HG03280 (cell line): ENCODE measurements at regions not wholly inside any gene's neighbourhood (a gene's known extent, or its start where the extent isn't known, plus 50 kb on each side); places are given as distances from the start of the nearest gene placed in this dataset.

Experiments used
- ATAC-seq: cut with Tn5 transposase; IDR thresholded peaks from one replicate; pipeline ENCODE4 v1.9.1; 2021; ENCODE audit warnings: mild to moderate bottlenecking, moderate library complexity; ENCODE audit not compliant: unreplicated experiment

- ATAC-seq, result no peak
These were observed 128.1 kb downstream of the TEX29 start for GRCh38 chr13:111448504-111448903.

GRCh38 chr13:111449041-111449440 lies 128.6 kb downstream of the TEX29 start:
- ATAC-seq, result no peak

DNA sequence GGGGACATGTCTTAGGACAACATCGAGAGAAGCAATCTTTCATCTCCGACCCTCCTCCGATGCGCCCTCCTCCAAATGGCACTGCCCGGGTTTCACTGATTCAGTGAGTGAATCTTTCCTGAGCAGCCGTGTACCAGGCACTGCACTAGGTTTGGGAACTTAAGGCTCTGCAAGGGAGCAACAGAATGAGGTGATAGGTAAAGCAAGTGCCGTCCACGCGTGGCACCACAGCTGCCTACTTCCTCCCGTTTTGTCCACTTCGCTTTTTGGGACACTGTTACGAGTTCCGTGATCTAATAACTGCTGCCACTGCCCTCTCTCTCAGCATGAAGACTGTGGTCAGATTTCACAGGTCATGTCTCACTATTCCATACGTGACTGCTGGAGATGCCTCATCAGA lies 131.0 kb downstream of the TEX29 start:
- ATAC-seq, result no peak

DNA sequence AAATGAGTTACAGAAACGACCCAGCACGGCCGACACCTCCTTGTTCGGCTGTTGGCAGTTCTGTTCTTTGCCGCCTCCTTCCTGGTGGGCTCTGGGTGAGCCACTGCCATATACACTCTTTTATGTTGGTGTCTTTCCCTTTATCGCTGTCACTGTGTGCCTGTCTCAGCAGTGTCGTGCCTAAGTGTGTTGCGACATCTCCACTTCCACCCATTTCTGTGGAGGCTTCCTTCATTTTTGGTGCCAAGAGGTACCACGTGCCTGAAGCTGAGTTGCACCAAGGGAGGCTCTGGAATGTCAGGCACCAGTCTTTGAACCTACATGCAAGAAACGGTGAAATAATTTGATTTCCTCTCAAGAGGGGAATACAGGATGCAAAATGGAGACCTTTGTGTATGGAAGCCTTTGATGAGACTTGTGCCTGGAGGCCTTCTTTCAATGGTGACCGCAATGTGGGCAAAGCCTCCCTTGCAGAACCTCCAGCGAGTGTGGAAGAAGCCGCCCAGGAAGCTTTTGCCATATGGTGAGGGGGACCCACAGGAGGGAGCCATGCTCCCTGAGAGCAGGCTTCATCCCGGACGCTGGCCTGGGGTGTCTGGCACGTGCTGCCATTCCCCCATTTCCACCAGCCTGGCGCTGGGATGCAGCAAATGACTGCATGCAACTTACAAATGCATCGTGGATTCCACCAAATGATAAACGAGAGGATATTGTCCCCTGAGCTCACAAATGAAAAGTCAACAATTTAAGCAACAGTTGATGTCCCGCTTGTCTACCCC lies 136.2 kb downstream of the TEX29 start:
- no peak for ATAC-seq

- ATAC-seq, result no peak
These were observed 137.6 kb downstream of the TEX29 start for GRCh38 chr13:111458001-111458531.

- ATAC-seq, result no peak
These were observed 138.3 kb downstream of the TEX29 start for GRCh38 chr13:111458739-111459138.

DNA sequence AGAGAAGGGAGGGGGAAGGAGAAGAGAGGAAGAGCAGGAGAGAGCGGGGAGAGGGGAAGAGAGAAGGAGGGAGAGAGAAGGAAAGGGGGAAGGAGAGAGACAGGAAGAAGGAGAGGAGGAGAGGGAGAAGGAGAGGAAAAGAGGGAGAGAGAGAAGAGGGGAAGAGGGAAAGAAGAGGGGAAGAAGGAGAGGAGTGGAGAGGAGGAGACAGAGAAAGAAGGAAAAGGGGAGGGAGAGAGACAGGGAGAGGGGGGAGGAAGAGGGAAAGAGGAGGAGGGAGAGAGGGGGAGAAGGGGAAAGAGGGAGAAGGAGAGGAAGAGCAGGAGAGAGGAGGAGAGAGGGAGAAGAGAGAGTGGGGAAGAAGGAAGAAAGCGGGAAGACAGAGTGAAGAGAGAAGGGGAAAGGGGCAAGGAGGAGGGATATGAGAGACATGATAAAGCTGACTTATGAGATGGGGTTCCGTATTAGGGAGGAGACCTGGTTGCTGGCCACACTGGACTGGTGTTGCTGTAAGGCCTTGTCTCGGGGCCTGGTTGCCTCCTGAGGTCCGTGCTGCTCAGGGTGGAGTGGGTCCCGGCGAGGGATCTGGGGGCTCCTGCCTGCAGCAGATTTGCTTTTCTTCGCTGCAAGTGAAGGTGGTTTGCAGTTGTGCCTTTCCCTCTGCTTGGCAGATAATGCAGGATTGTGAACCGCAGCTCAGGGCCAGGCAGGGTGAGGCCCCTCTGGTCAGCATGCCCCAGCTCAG lies 139.5 kb downstream of the TEX29 start:
- ATAC-seq, result no peak

DNA sequence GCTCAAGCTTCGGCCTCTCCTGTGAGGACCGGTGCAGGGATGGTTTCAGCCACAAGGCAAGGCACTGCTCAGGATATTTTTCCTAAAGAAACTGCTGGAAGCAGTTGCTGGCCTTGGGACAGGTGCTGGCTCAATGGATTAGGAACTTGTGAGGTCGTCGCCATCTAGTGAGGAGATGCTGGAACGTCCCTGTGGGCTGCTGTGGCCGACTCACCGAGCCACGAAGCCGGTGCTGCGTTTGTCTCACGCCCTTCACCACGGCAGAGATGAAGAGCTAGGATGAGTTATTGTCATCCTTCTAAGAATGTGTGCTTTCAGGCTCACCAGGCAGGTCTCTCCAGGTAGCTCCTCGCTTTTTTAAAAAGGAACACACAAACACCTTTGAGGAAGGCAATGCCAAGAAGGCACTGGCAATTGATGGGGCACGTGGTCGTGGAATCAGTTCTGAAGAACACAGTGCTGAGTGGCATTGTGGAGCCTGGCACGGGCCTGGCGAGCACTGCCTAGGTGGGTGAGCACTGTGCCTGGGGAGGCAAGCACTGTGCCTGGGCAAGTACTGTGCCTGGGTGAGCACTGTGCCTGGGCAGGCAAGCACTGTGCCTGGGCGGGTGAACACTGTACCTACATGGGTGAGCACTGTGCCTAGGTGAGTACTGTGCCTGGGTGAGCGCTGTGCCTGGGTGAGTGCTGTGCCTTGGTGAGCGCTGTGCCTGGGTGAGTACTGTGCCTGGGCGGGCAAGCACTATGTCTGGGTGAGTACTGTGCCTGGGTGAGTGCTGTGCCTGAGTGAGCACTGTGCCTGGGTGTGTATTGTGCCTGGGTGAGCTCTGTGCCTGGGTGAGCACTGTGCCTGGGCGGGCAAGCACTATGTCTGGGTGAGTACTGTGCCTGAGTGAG lies 140.4 kb downstream of the TEX29 start:
- ATAC-seq, result no peak

DNA sequence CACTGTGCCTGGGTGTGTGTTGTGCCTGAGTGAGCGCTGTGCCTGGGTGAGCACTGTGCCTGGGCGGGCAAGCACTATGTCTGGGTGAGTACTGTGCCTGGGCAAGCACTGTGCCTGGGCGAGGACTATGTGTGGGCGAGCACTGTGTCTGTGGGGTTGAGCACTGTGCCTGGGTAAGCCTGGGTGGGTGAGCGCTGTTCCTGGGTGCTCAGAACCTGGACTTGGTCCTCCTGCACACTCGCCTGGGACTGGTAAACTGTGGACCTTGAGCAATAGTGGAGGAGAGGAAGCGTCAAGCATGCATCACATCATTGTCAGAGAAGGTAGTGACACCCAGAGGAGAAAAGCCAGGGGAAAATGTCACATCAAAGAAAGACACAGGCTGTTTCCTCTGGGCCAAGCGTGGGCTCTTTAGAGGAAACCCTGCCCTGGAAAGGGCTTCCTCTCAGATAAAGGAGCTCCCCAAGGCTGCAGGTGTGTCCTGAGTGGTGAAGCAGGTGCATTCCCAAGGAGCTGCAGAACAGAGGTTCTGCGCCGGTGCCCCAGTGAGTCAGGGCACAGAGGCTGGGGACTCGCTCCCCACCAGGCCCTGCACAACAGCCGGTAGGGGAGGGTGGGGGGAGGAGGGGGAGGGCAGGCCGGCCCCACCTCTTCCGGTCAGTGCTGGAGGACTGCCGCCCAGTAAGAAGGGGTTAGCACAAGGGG lies 141.2 kb downstream of the TEX29 start:
- no peak for ATAC-seq

GRCh38 chr13:111462221-111462764 lies 141.9 kb downstream of the TEX29 start:
- ATAC-seq, result no peak

DNA sequence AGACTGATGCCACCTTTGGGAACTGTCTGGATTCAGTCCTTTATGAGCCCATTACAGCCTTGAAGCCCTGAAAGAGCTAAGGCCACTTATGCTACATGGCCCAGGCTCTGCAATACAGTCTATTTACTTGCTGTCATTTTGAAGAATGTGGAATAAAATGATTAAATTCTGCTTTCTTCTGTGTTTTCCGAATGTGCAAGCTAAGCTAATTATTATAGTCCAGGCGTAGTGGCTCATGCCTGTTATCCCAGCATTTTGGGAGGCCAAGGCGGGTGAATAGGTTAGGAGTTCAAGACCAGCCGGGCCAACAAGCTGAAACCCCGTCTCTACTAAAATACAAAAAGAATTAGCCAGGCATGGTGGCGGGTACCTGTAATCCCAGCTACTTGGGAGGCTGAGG lies 142.5 kb downstream of the TEX29 start:
- ATAC-seq, result no peak

DNA sequence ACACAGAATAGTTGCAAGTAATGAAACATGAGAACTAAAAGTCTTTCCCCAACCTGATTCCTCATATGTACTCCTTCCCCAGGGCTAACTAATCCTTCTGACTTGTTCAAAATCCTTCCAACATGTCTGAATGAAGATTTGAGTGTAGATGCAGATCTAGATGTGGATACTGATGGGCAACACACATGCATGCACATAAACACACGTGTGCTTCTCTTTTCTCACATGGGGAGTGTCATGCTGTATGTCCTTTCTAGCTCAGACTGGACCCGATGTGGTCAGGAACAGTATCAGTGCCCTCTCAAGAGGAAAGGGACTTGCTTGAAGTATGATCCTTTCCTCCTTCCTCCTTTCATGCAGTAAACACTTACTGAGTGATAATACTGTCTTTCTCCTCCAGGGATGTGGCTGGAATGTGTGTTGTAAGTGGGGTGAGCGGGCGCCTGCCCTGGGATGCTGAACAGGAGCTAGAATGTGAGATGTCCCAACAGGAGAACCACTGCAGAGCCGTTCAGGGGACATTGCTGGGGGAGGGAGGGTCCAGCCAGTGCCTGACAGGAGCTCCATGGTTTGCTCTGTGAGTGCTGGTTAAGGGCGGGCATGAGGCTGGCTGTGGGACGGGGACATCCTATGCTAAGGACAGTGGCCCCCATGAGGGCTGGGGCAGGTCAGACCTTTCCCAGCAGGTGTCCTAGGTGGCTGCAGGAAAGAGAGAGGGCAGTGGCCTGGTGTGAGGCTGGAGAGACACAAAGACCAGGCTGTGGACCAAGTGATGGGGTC lies 146.9 kb downstream of the TEX29 start:
- no peak for ATAC-seq

GRCh38 chr13:111468037-111468959 lies 147.9 kb downstream of the TEX29 start:
- ATAC-seq, result no peak

- no peak for ATAC-seq
These were observed 149.0 kb downstream of the TEX29 start for GRCh38 chr13:111469450-111469849.

DNA sequence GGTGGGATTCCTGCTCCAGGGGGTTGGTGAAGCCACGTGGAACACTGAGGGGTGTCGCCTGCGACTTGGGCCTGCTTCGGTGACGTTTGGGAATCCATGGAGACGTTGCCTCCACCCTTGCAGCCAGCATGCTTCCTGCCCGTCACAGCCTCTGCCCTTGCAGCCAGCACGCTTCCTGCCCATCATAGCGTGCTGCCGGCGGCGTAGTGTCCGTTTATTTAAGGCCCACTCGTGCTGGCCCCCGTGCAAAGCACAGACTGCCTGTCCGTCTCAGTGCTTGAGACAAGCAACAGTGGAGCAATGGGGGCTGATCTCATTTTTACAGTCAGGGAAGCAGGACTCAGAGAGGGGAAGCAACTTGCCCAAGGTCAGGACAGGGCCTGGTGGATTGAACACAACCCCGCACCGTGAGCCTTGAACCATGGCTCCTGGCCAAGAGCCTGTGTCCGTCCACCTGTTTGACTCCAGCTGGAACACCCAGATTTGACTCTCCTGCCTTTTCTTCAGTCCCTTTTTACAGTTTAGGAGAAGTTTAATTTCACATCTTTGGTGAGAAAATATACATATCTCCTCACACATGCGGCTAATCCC lies 149.6 kb downstream of the TEX29 start:
- no peak for ATAC-seq

DNA sequence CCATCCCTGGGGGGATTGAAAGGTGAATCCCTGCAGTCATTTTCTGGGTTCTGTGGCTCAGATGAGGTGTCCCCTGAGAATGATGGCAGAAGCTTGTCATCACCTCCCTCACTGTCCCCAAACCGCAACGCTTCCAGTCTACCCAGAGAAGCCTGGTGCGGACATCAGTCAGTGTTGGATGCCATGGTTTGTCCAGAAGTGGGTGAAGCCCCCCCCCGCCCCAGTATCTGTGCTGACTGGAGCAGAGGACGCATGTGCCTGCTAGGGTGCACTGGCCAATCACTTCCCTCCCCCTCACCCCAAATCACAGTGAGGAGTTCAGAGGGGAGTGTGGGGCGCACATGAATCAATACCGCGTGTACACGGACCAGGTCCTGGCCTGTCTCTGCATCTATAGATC lies 150.5 kb downstream of the TEX29 start:
- ATAC-seq, result no peak

- ATAC-seq, result no peak
These were observed 151.6 kb downstream of the TEX29 start for GRCh38 chr13:111472083-111472482.
